HEK293 (cell line): ENCODE measurements at regions not wholly inside any gene's neighbourhood (a gene's known extent, or its start where the extent isn't known, plus 50 kb on each side); places are given as distances from the start of the nearest gene placed in this dataset.

Source experiments
- CTCF ChIA-PET: fragments of 350-600 bp; formaldehyde crosslinking; extraction: SDS; loops from one replicate; lab custom pipeline; 2021; ENCODE audit warnings: antibody characterized with exemption; lab: Yijun Ruan, JAX
- POLR2A ChIA-PET: fragments of 300-600 bp; formaldehyde crosslinking; extraction: SDS; loops from one replicate; lab custom pipeline; 2020; ENCODE audit warnings: antibody characterized with exemption, inconsistent platforms; lab: Yijun Ruan, JAX
- H3K27ac ChIP-seq: fragments of 200-500 bp; sonication (Bioruptor generic); 2 replicates; pipeline ENCODE4 v1.5.1; 2014; ENCODE audit warnings: low read depth, low read length, control low read depth, inconsistent platforms; ENCODE audit errors: extremely low read depth
- H3K36me3 ChIP-seq, 2 experiments: fragments of 200-500 bp in 1 of 2; sonication (Bioruptor generic) in 1 of 2; 1 replicate in 1 of 2; 2 replicates in 1 of 2; pipeline ENCODE4 v1.5.1; 2014 to 2017; ENCODE audit warnings: inconsistent platforms in 2 of 2, low read length in 2 of 2; ENCODE audit not compliant: control insufficient read depth in 2 of 2, insufficient read depth in 1 of 2
- H3K4me1 ChIP-seq: fragments of 200-500 bp; sonication (Bioruptor generic); 2 replicates; pipeline ENCODE4 v1.5.1; 2014; ENCODE audit warnings: mild to moderate bottlenecking, low read length, inconsistent platforms; ENCODE audit not compliant: control insufficient read depth, insufficient read depth
- H3K4me3 ChIP-seq: 2 replicates; pipeline ENCODE4 v1.5.1; 2011; ENCODE audit warnings: low read depth, mild to moderate bottlenecking, control low read depth, low read length, moderate library complexity
- H3K9me3 ChIP-seq: fragments of 200-500 bp; sonication (Bioruptor generic); 2 replicates; pipeline ENCODE4 v1.5.1; 2014; ENCODE audit warnings: low read depth, low read length, inconsistent platforms; ENCODE audit not compliant: control insufficient read depth, insufficient read depth
- ATF2 ChIP-seq: fragments of 450-650 bp; formaldehyde crosslinking; IDR thresholded peaks from 2 replicates; pipeline ENCODE4 v1.5.1; 2016; ENCODE audit warnings: missing biosample characterization, missing genetic modification characterization, low read depth
- GLI2 ChIP-seq: fragments of 450-650 bp; formaldehyde crosslinking; IDR thresholded peaks from 2 replicates; pipeline ENCODE4; 2017; ENCODE audit warnings: missing biosample characterization, missing genetic modification characterization, low read depth, borderline replicate concordance
- INSM2 ChIP-seq: fragments of 450-650 bp; formaldehyde crosslinking; IDR thresholded peaks from 2 replicates; pipeline ENCODE4 v1.5.1; 2016; ENCODE audit warnings: missing biosample characterization, missing genetic modification characterization
- ZBTB20 ChIP-seq: fragments of 450-650 bp; formaldehyde crosslinking; IDR thresholded peaks from 2 replicates; pipeline ENCODE4 v1.5.1; 2016; ENCODE audit warnings: missing biosample characterization, missing genetic modification characterization
- ZNF248 ChIP-seq: fragments of 450-650 bp; formaldehyde crosslinking; IDR thresholded peaks from 2 replicates; pipeline ENCODE4 v1.5.1; 2017; ENCODE audit warnings: missing biosample characterization, missing genetic modification characterization
- ZNF266 ChIP-seq: fragments of 450-650 bp; formaldehyde crosslinking; IDR thresholded peaks from 2 replicates; pipeline ENCODE4 v1.5.1; 2016; ENCODE audit warnings: missing biosample characterization, missing genetic modification characterization, low read depth
- ZNF292 ChIP-seq: fragments of 450-650 bp; formaldehyde crosslinking; IDR thresholded peaks from 2 replicates; pipeline ENCODE4 v1.5.1; 2016; ENCODE audit warnings: low read depth, missing biosample characterization, missing genetic modification characterization, borderline replicate concordance
- ZNF324 ChIP-seq: fragments of 450-650 bp; formaldehyde crosslinking; IDR thresholded peaks from 2 replicates; pipeline ENCODE4 v1.5.1; 2016; ENCODE audit warnings: missing biosample characterization, missing genetic modification characterization
- ZNF48 ChIP-seq: fragments of 450-650 bp; formaldehyde crosslinking; IDR thresholded peaks from 2 replicates; pipeline ENCODE4 v1.5.1; 2016; ENCODE audit warnings: missing biosample characterization, missing genetic modification characterization
- ZNF530 ChIP-seq: fragments of 450-650 bp; formaldehyde crosslinking; IDR thresholded peaks from 2 replicates; pipeline ENCODE4 v1.5.1; 2016; ENCODE audit warnings: low read depth, missing biosample characterization, missing genetic modification characterization
- ZNF560 ChIP-seq: fragments of 450-650 bp; formaldehyde crosslinking; IDR thresholded peaks from 2 replicates; pipeline ENCODE4 v1.5.1; 2017; ENCODE audit warnings: missing biosample characterization, missing genetic modification characterization, borderline replicate concordance
- ZNF610 ChIP-seq: fragments of 450-650 bp; formaldehyde crosslinking; IDR thresholded peaks from 2 replicates; pipeline ENCODE4 v1.5.1; 2016; ENCODE audit warnings: missing biosample characterization, missing genetic modification characterization, borderline replicate concordance
- ZNF785 ChIP-seq: fragments of 450-650 bp; formaldehyde crosslinking; IDR thresholded peaks from 2 replicates; pipeline ENCODE4 v1.5.1; 2016; ENCODE audit warnings: missing biosample characterization, missing genetic modification characterization
- ZSCAN16 ChIP-seq: fragments of 450-650 bp; formaldehyde crosslinking; IDR thresholded peaks from 2 replicates; pipeline ENCODE4 v1.5.1; 2016; ENCODE audit warnings: missing biosample characterization, missing genetic modification characterization
- ZSCAN30 ChIP-seq: fragments of 450-650 bp; IDR thresholded peaks from 2 replicates; pipeline ENCODE4 v1.5.1; 2018; ENCODE audit warnings: missing biosample characterization, mild to moderate bottlenecking, missing genetic modification characterization, moderate library complexity
- TF ChIP-seq, protein P1 (sequence below): fragments of 450-650 bp; formaldehyde crosslinking; IDR thresholded peaks from 2 replicates; pipeline ENCODE4 v1.5.1; 2016; ENCODE audit warnings: missing biosample characterization, missing genetic modification characterization
- TF ChIP-seq, protein P2 (sequence below): fragments of 450-650 bp; IDR thresholded peaks from 2 replicates; pipeline ENCODE4 v1.5.1; 2018; ENCODE audit warnings: missing biosample characterization, missing genetic modification characterization
- TF ChIP-seq, protein P3 (sequence below): fragments of 450-650 bp; formaldehyde crosslinking; IDR thresholded peaks from 2 replicates; pipeline ENCODE4 v1.5.1; 2017; ENCODE audit warnings: missing biosample characterization, missing genetic modification characterization

DNA sequence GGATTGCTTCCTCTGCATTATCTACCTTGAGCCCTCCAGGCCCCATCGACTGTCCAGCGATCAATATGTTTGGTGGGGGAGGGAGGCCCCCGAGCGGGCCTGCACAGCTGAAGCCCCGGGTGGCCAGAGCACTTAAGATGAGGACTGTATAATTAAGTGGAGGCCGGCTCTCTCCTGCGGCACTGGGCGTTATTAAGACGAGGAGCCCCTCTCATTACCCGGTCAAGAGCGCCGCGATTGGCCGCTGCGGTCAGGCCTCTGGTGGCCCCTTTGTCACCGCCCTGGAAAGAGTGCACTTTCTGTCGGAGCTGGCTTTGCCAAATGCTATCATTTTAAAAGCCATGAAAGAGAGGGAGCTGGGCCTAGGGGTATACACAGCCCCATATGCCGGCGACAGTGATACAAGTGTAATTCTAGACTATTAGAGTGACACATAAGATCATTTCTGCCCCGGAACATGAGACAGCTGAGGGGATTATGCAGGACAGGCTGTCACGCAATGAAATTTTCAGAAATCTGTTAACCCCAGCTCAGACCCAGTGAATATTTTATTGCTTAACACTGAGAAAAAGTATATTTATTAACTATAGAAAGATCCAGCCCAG is 106.3 kb upstream of the IRX1 start:
- no peak for TF ChIP-seq ZNF530
- TF ChIP-seq ZNF324 = no peak
- TF ChIP-seq, protein P1, sequence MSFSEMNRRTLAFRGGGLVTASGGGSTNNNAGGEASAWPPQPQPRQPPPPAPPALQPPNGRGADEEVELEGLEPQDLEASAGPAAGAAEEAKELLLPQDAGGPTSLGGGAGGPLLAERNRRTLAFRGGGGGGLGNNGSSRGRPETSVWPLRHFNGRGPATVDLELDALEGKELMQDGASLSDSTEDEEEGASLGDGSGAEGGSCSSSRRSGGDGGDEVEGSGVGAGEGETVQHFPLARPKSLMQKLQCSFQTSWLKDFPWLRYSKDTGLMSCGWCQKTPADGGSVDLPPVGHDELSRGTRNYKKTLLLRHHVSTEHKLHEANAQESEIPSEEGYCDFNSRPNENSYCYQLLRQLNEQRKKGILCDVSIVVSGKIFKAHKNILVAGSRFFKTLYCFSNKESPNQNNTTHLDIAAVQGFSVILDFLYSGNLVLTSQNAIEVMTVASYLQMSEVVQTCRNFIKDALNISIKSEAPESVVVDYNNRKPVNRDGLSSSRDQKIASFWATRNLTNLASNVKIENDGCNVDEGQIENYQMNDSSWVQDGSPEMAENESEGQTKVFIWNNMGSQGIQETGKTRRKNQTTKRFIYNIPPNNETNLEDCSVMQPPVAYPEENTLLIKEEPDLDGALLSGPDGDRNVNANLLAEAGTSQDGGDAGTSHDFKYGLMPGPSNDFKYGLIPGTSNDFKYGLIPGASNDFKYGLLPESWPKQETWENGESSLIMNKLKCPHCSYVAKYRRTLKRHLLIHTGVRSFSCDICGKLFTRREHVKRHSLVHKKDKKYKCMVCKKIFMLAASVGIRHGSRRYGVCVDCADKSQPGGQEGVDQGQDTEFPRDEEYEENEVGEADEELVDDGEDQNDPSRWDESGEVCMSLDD (tag by site-specific recombination) = no peak
- no peak for TF ChIP-seq ZSCAN16 (tag by site-specific recombination)
- TF ChIP-seq ATF2 (tag by site-specific recombination) = no peak
- TF ChIP-seq ZNF610 (tag by site-specific recombination) = no peak
- no peak for TF ChIP-seq ZNF292
- TF ChIP-seq, protein P2, sequence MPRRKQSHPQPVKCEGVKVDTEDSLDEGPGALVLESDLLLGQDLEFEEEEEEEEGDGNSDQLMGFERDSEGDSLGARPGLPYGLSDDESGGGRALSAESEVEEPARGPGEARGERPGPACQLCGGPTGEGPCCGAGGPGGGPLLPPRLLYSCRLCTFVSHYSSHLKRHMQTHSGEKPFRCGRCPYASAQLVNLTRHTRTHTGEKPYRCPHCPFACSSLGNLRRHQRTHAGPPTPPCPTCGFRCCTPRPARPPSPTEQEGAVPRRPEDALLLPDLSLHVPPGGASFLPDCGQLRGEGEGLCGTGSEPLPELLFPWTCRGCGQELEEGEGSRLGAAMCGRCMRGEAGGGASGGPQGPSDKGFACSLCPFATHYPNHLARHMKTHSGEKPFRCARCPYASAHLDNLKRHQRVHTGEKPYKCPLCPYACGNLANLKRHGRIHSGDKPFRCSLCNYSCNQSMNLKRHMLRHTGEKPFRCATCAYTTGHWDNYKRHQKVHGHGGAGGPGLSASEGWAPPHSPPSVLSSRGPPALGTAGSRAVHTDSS (tag by site-specific recombination) = no peak
- no peak for TF ChIP-seq ZNF785 (tag by site-specific recombination)
- TF ChIP-seq GLI2 (tag by site-specific recombination) = no peak
- no peak for TF ChIP-seq ZSCAN30
- no peak for TF ChIP-seq INSM2 (tag by site-specific recombination)
- no peak for TF ChIP-seq ZBTB20 (tag by site-specific recombination)
- TF ChIP-seq, protein P3, sequence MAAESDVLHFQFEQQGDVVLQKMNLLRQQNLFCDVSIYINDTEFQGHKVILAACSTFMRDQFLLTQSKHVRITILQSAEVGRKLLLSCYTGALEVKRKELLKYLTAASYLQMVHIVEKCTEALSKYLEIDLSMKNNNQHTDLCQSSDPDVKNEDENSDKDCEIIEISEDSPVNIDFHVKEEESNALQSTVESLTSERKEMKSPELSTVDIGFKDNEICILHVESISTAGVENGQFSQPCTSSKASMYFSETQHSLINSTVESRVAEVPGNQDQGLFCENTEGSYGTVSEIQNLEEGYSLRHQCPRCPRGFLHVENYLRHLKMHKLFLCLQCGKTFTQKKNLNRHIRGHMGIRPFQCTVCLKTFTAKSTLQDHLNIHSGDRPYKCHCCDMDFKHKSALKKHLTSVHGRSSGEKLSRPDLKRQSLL (tag by site-specific recombination) = no peak
- no peak for TF ChIP-seq ZNF48
- TF ChIP-seq ZNF248 (tag by site-specific recombination) = no peak
- no peak for TF ChIP-seq ZNF266 (tag by site-specific recombination)
- no peak for TF ChIP-seq ZNF560 (tag by site-specific recombination)
- Histone ChIP-seq H3K9me3 (no peaks in the 10 kb centered on the region), H3K27ac (no peak overlapping the region), H3K36me3 (no peaks in the 10 kb centered on the region), H3K4me1 (no peaks in the 10 kb centered on the region), H3K4me3 (no peak overlapping the region)
- CTCF ChIA-PET = no interaction called here
- POLR2A ChIA-PET = no interaction called here
